ENCODE measurements at regions not wholly inside any gene's neighbourhood (a gene's known extent, or its start where the extent isn't known, plus 50 kb on each side); places are given as distances from the start of the nearest gene placed in this dataset.

- in situ Hi-C loops (cut with MboI): no loop called here
- no TSS peak for BruUV-seq (replicated peaks)
- H3K4me3 ChIP-seq: no peak overlapping the region
- no peak overlapping the region for H3K9ac ChIP-seq (ENCODE audit: control insufficient read depth, insufficient read depth, low read length)
- H3K27ac ChIP-seq (ENCODE audit: control insufficient read depth, insufficient read depth): no peak overlapping the region
- H3K4me2 ChIP-seq (ENCODE audit: control insufficient read depth, insufficient read depth): no peak overlapping the region
- SMC1A ChIA-PET (ENCODE audit: uncharacterized antibody, unreplicated experiment): interaction anchor here (0.6 kb wide), 1 partner anchor 268 kb away, joined by 3 read pairs; no protein-coding TSS in a partner anchor
- H3K27me3 ChIP-seq (replicated peaks in 1 of 2; ENCODE audit: control insufficient read depth in 2 of 2, insufficient read depth in 2 of 2, low read length in 1 of 2): no peaks in the 10 kb centered on the region
- TF ChIP-seq CHD2 (IDR thresholded peaks at IDR 0.05; ENCODE audit: borderline replicate concordance, low read depth, low read length): no peak
- no peak for TF ChIP-seq RBBP5 (conservative IDR thresholded peaks at IDR 0.05)
- TF ChIP-seq USF1 (IDR thresholded peaks at IDR 0.05; ENCODE audit: borderline replicate concordance, extremely low read length, insufficient read depth, low read depth, low read length): no peak
- TF ChIP-seq RELA (IDR thresholded peaks at IDR 0.05; ENCODE audit: borderline replicate concordance, partially characterized antibody): no peak
- TF ChIP-seq NR2C2 (IDR thresholded peaks at IDR 0.05; ENCODE audit: borderline replicate concordance, control insufficient read depth, insufficient read length, low read depth): no peak
- TF ChIP-seq ETV6 (conservative IDR thresholded peaks at IDR 0.05 in 1 of 2, IDR thresholded peaks at IDR 0.05 in 1 of 2; ENCODE audit: borderline replicate concordance in 1 of 2, low read depth in 1 of 2): no peak
- no peak for TF ChIP-seq MTA3 (IDR thresholded peaks at IDR 0.05; ENCODE audit: borderline replicate concordance, low read length)
- no peak for TF ChIP-seq HSF1 (IDR thresholded peaks at IDR 0.05; ENCODE audit: low read depth, low read length)
- no peak for TF ChIP-seq CREB1 (IDR thresholded peaks at IDR 0.05; ENCODE audit: low read depth)
- TF ChIP-seq ZNF217 (IDR thresholded peaks at IDR 0.05): no peak
- TF ChIP-seq MYB (IDR thresholded peaks at IDR 0.05; ENCODE audit: borderline replicate concordance, low read depth, low read length): no peak
- no peak for TF ChIP-seq E2F4 (IDR thresholded peaks at IDR 0.05; ENCODE audit: low read depth, low read length)
- intact Hi-C loops (cut with micrococcal nuclease; ENCODE audit: unreplicated experiment): no loop called here
- FAIRE-seq (no peak), ATAC-seq (no peak), DNase-seq (ENCODE audit: low read depth, low spot score) (no peak)
- RAD21 ChIA-PET (ENCODE audit: unreplicated experiment): no interaction called here
- no peaks in the 10 kb centered on the region for H3K79me2 ChIP-seq (ENCODE audit: control insufficient read depth, insufficient read depth, low read length)
- H4K20me1 ChIP-seq (ENCODE audit: control insufficient read depth, insufficient read depth): no peaks in the 10 kb centered on the region
- H3K4me1 ChIP-seq (ENCODE audit: control insufficient read depth, insufficient read depth, low read length): no peaks in the 10 kb centered on the region
- POLR2A ChIA-PET: no interaction called here
- CTCF ChIA-PET: interaction anchor here (0.6 to 1.5 kb wide), 2 partner anchors 10 to 21 kb away, joined by 3 to 5 read pairs; no protein-coding TSS in a partner anchor
- H2AFZ ChIP-seq (ENCODE audit: control insufficient read depth, low read depth, low read length): no peak overlapping the region
- no peaks in the 10 kb centered on the region for H3K36me3 ChIP-seq (ENCODE audit: control insufficient read depth in 2 of 2, insufficient read depth in 2 of 2, low read length in 1 of 2)
- H3K9me3 ChIP-seq (replicated peaks; ENCODE audit: control insufficient read depth, insufficient read depth, low read length): no peaks in the 10 kb centered on the region
Observed at GRCh38 chr4:125658773-125659172, 344.0 kb downstream of the FAT4 start.
